Stimulated activated CD4-positive, alpha-beta T cell treated with anti-CD3 and anti-CD28 coated beads, Interleukin-2, amount 100 ng/mL, for 4 hours (primary cell): ENCODE measurements at regions not wholly inside any gene's neighbourhood (a gene's known extent, or its start where the extent isn't known, plus 50 kb on each side); places are given as distances from the start of the nearest gene placed in this dataset.

Source experiments
- DNase-seq: peaks from one replicate; pipeline ENCODE4 v3.0.0-alpha.2; 2020; ENCODE audit warnings: low read depth

DNA sequence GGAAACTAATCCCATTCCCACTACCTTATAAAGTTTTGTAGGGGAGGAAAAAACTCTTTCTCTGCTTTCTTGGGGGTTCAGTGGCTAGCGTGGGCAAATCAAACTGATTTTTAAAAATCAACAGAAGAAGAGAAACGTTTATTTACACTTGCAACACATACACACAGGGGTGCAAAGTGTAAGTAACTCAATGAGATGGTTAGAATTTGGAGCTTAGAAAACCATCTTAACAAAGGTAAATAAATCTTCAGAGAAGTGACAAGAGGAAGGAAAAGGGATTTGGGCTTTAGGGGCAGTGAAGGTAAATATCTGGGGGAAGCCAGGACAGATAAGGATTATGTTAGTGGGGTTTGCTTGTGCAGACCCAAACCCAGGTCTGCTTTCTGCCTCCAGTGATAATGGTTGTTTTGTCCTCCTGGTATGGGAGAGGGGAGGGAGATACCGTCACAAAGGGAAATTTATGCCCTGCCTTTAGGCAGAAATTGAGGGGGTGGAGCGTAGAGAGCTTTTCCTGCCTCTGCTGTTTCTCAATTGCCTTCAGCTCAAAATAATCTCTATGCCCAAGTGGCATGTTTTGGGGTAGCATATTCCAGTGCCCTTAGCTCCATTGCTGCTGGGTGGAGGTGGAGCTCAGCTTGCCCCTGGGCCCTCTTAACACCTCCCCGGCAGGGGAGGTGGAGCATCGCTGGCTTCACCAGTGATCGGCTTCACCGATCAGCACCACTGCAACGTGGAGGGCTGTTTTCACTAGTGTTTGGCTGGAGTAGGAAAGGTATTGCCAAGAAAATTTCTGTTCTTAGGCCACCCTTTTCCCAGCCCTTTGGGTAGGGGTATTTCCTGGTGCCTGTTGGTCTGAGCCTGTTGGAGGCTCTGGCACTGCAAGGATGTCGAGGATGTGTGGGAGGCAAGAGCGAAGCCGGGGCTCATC, 92.2 kb downstream of the TEX51 start:
- DNase-seq: no peak

DNA sequence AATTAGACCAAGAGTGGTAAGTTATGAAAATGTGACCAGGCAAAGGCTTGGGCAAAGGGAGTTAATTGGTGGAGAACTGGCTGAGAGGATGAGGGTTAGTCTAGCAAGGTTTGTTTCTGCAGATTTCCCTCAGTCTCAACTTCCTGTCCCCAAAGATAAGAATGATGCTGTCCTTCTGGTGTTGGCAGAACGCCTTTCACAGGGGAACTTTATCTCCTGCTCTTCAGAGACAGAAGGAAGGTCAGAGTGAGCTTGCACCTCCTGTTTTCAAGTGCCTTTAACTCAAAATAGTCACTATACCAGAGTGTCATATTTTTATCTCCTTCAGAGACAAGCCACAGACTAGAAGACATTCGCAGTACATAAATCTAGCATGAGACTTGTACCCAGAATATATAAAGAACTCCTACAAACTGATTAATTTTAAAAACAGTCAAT, 95.7 kb downstream of the TEX51 start:
- DNase-seq: no peak

- no peak for DNase-seq
Observed at GRCh38 chr2:126995621-126996377, 97.1 kb downstream of the TEX51 start.

DNA sequence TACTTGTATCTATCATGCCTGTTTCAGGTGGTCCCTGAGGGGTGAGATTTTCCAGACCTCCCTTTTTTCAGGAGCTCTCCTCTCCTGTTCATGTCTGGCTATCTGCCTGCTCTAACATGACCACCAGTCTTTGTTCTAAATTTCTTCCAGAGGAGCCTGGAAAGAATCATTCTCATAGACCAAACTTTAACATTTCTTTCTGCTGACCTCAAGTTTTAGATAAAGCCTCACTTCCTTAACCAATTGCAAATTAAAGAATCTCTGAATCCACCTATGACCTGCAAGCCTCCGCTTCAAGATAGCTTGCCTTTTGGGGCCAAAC, 97.6 kb downstream of the TEX51 start:
- DNase-seq: no peak
